HL-60 (cell line): ENCODE measurements at regions not wholly inside any gene's neighbourhood (a gene's known extent, or its start where the extent isn't known, plus 50 kb on each side); places are given as distances from the start of the nearest gene placed in this dataset.

Experiments used
- GABPA ChIP-seq: IDR thresholded peaks from 2 replicates; pipeline ENCODE4 v1.6.1; 2012; ENCODE audit warnings: low read depth
- POLR2AphosphoS5 ChIP-seq: IDR thresholded peaks from 2 replicates; pipeline ENCODE4 v1.6.1; 2012; ENCODE audit warnings: low read depth
- SPI1 ChIP-seq: IDR thresholded peaks from 2 replicates; pipeline ENCODE4 v1.6.1; 2012; ENCODE audit warnings: low read depth, mild to moderate bottlenecking, borderline replicate concordance
- TF ChIP-seq, protein P1 (sequence below): IDR thresholded peaks from one replicate; pipeline ENCODE4 v1.5.1; 2011; ENCODE audit warnings: low read length, control low read depth, inconsistent platforms; ENCODE audit not compliant: insufficient read depth
- TF ChIP-seq, protein P2 (sequence below): IDR thresholded peaks from 2 replicates; pipeline ENCODE4 v1.6.1; 2012; ENCODE audit warnings: low read depth; ENCODE audit not compliant: insufficient replicate concordance

DNA sequence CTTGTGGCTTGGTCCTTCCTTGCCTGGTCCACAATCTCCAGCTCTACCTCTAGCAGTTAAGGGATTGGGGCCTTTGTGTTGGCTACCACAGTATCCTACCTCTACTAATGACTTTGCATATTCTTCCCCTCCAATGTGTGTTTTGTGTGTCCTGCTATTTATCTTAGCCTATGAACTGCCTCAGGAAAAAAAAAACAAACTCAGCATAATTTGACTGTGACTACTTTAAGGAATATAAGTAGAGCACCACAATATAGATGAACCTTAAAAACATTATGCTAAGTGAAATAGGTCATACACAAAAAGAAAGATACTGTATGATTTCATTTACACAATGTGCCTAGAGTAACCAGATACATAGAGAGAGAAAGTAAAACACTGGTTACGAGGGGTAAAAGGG is 61.3 kb upstream of the PTPN13 start:
- TF ChIP-seq, protein P1, sequence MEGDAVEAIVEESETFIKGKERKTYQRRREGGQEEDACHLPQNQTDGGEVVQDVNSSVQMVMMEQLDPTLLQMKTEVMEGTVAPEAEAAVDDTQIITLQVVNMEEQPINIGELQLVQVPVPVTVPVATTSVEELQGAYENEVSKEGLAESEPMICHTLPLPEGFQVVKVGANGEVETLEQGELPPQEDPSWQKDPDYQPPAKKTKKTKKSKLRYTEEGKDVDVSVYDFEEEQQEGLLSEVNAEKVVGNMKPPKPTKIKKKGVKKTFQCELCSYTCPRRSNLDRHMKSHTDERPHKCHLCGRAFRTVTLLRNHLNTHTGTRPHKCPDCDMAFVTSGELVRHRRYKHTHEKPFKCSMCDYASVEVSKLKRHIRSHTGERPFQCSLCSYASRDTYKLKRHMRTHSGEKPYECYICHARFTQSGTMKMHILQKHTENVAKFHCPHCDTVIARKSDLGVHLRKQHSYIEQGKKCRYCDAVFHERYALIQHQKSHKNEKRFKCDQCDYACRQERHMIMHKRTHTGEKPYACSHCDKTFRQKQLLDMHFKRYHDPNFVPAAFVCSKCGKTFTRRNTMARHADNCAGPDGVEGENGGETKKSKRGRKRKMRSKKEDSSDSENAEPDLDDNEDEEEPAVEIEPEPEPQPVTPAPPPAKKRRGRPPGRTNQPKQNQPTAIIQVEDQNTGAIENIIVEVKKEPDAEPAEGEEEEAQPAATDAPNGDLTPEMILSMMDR, result no peak
- no peak for TF ChIP-seq POLR2AphosphoS5
- TF ChIP-seq, protein P2, sequence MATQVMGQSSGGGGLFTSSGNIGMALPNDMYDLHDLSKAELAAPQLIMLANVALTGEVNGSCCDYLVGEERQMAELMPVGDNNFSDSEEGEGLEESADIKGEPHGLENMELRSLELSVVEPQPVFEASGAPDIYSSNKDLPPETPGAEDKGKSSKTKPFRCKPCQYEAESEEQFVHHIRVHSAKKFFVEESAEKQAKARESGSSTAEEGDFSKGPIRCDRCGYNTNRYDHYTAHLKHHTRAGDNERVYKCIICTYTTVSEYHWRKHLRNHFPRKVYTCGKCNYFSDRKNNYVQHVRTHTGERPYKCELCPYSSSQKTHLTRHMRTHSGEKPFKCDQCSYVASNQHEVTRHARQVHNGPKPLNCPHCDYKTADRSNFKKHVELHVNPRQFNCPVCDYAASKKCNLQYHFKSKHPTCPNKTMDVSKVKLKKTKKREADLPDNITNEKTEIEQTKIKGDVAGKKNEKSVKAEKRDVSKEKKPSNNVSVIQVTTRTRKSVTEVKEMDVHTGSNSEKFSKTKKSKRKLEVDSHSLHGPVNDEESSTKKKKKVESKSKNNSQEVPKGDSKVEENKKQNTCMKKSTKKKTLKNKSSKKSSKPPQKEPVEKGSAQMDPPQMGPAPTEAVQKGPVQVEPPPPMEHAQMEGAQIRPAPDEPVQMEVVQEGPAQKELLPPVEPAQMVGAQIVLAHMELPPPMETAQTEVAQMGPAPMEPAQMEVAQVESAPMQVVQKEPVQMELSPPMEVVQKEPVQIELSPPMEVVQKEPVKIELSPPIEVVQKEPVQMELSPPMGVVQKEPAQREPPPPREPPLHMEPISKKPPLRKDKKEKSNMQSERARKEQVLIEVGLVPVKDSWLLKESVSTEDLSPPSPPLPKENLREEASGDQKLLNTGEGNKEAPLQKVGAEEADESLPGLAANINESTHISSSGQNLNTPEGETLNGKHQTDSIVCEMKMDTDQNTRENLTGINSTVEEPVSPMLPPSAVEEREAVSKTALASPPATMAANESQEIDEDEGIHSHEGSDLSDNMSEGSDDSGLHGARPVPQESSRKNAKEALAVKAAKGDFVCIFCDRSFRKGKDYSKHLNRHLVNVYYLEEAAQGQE, result no peak
- TF ChIP-seq GABPA, result no peak
- no peak for TF ChIP-seq SPI1
